Common myeloid progenitor, CD34-positive (primary cell): ENCODE measurements at regions not wholly inside any gene's neighbourhood (a gene's known extent, or its start where the extent isn't known, plus 50 kb on each side); places are given as distances from the start of the nearest gene placed in this dataset.

Experiments used
- CTCF ChIA-PET: fragments of 350-600 bp; sonication (Branson Sonifier 250); formaldehyde crosslinking; loops from one replicate; lab custom pipeline; 2021; ENCODE audit warnings: antibody characterized with exemption; lab: Charles Lee
- POLR2A ChIA-PET: fragments of 350-600 bp; sonication (Branson Sonifier 250); formaldehyde crosslinking; loops from one replicate; lab custom pipeline; 2021; ENCODE audit warnings: antibody characterized with exemption; lab: Charles Lee
- DNase-seq, 3 donors: peaks; one replicate each; pipeline versions ENCODE4 v3.0.0 to v3.0.0-alpha.2; 2013
- H3K27ac ChIP-seq, 2 experiments: 1 replicate in 1 of 2; 2 replicates in 1 of 2; pipeline ENCODE4 v1.7.0; 2013; ENCODE audit warnings: inconsistent platforms in 2 of 2, low read length in 2 of 2, mild to moderate bottlenecking in 2 of 2, low read depth in 1 of 2, moderate library complexity in 1 of 2; ENCODE audit not compliant: severe bottlenecking in 2 of 2, insufficient read depth in 1 of 2, poor library complexity in 1 of 2
- H3K27me3 ChIP-seq, 5 experiments: replicated peaks in 2 of 5; 1 replicate in 3 of 5; 2 replicates in 2 of 5; pipeline versions ENCODE4 v1.6.1 to v1.7.0; 2013; ENCODE audit warnings: low read length in 4 of 5, mild to moderate bottlenecking in 2 of 5, moderate library complexity in 2 of 5, inconsistent platforms in 1 of 5; ENCODE audit not compliant: insufficient read depth in 5 of 5, control insufficient read depth in 4 of 5
- H3K36me3 ChIP-seq, 4 experiments: 1 replicate in 2 of 4; 2 replicates in 2 of 4; pipeline versions ENCODE4 v1.6.1 to v1.7.0; 2013; ENCODE audit warnings: low read length in 3 of 4, control low read depth in 1 of 4, mild to moderate bottlenecking in 1 of 4; ENCODE audit not compliant: control insufficient read depth in 4 of 4, insufficient read depth in 4 of 4
- H3K4me1 ChIP-seq, 4 experiments: 1 replicate in 3 of 4; 2 replicates in 1 of 4; pipeline versions ENCODE4 v1.6.1 to v1.7.1; 2013; ENCODE audit warnings: low read length in 3 of 4, mild to moderate bottlenecking in 3 of 4, control low read depth in 1 of 4, inconsistent platforms in 1 of 4, moderate library complexity in 1 of 4; ENCODE audit not compliant: control insufficient read depth in 4 of 4, insufficient read depth in 4 of 4; ENCODE audit errors: control extremely low read depth in 1 of 4
- H3K4me3 ChIP-seq, 7 experiments: 1 replicate in 4 of 7; 2 replicates in 3 of 7; pipeline versions ENCODE4 v1.5.1 to v1.7.0; 2013; ENCODE audit warnings: mild to moderate bottlenecking in 7 of 7, low read length in 6 of 7, moderate library complexity in 6 of 7, inconsistent platforms in 2 of 7, low read depth in 2 of 7, control low read depth in 1 of 7; ENCODE audit not compliant: insufficient read depth in 4 of 7, control insufficient read depth in 1 of 7; ENCODE audit errors: extremely low read depth in 1 of 7
- H3K9me3 ChIP-seq, 5 experiments: 1 replicate in 4 of 5; 2 replicates in 1 of 5; pipeline versions ENCODE4 v1.6.1 to v1.7.1; 2013; ENCODE audit warnings: low read length in 4 of 5, mild to moderate bottlenecking in 2 of 5, inconsistent platforms in 1 of 5, low read depth in 1 of 5, moderate library complexity in 1 of 5; ENCODE audit not compliant: control insufficient read depth in 4 of 5, insufficient read depth in 2 of 5; ENCODE audit errors: control extremely low read depth in 1 of 5
- WGBS: methylation state at CpG from one replicate; pipeline ENCODE4 v1.1.5; 2013; ENCODE audit not compliant: insufficient coverage; 5-methylcytosine and 5-hydroxymethylcytosine counted together

GRCh38 chr3:635393-635792, 438.8 kb downstream of the CHL1 start:
- H3K27ac ChIP-seq: no peak overlapping the region
- H3K4me1 ChIP-seq: no peaks in the 10 kb centered on the region
- no peaks in the 10 kb centered on the region for H3K36me3 ChIP-seq
- H3K27me3 ChIP-seq: no peaks in the 10 kb centered on the region
- H3K4me3 ChIP-seq: no peak overlapping the region
- no peak for DNase-seq
- ChIA-PET CTCF (interaction anchor here (1.1 kb wide), 1 partner anchor 486 kb away, joined by 3 read pairs; no protein-coding TSS in a partner anchor), POLR2A (no interaction called here)
- H3K9me3 ChIP-seq: no peaks in the 10 kb centered on the region

- peaks cover 0 to 5% (median 0%) of the 10 kb centered on the region in 4 experiments for H3K4me1 ChIP-seq
- no peaks in the 10 kb centered on the region for H3K36me3 ChIP-seq
- no CpG with 5 or more reads among the region's 1 CpG for WGBS
- no peak overlapping the region for H3K4me3 ChIP-seq
- H3K27ac ChIP-seq: no peak overlapping the region
- CTCF ChIA-PET: no interaction called here
- no peaks in the 10 kb centered on the region for H3K9me3 ChIP-seq
- no peaks in the 10 kb centered on the region for H3K27me3 ChIP-seq
- DNase-seq: peak; percentile 15 to 55 (median 52)
- POLR2A ChIA-PET: no interaction called here
Measured at GRCh38 chr3:643376-643775, 446.8 kb downstream of the CHL1 start.

GRCh38 chr3:655824-656223, 437.0 kb upstream of the CNTN6 start:
- Histone ChIP-seq H3K9me3 (no peaks in the 10 kb centered on the region), H3K27ac (no peak overlapping the region), H3K4me3 (no peak overlapping the region), H3K4me1 (no peaks in the 10 kb centered on the region), H3K27me3 (no peaks in the 10 kb centered on the region), H3K36me3 (no peaks in the 10 kb centered on the region)
- ChIA-PET CTCF (no interaction called here), POLR2A (no interaction called here)
- WGBS: no CpG with 5 or more reads among the region's 1 CpG
- DNase-seq: no peak

- no peaks in the 10 kb centered on the region for H3K4me1 ChIP-seq
- no peaks in the 10 kb centered on the region for H3K9me3 ChIP-seq
- no peak overlapping the region for H3K4me3 ChIP-seq
- H3K36me3 ChIP-seq: no peaks in the 10 kb centered on the region
- ChIA-PET CTCF (no interaction called here), POLR2A (no interaction called here)
- no peak for DNase-seq
- no peaks in the 10 kb centered on the region for H3K27me3 ChIP-seq
- no CpG with 5 or more reads among the region's 3 CpGs for WGBS
- H3K27ac ChIP-seq: no peak overlapping the region
Measured at GRCh38 chr3:661356-661755, 431.5 kb upstream of the CNTN6 start.

GRCh38 chr3:674116-674515, 418.7 kb upstream of the CNTN6 start:
- H3K9me3 ChIP-seq: no peaks in the 10 kb centered on the region
- H3K27me3 ChIP-seq: no peaks in the 10 kb centered on the region
- CTCF ChIA-PET: no interaction called here
- no peak overlapping the region for H3K4me3 ChIP-seq
- no peaks in the 10 kb centered on the region for H3K36me3 ChIP-seq
- DNase-seq: no peak
- no peak overlapping the region for H3K27ac ChIP-seq
- POLR2A ChIA-PET: no interaction called here
- no peaks in the 10 kb centered on the region for H3K4me1 ChIP-seq
- WGBS: no CpG with 5 or more reads among the region's 2 CpGs

- Histone ChIP-seq H3K4me1 (no peaks in the 10 kb centered on the region), H3K27me3 (no peaks in the 10 kb centered on the region), H3K36me3 (no peaks in the 10 kb centered on the region), H3K27ac (no peak overlapping the region), H3K4me3 (no peak overlapping the region), H3K9me3 (no peaks in the 10 kb centered on the region)
- 90% methylated on average over 3 of the region's 4 CpGs for WGBS
- POLR2A ChIA-PET: no interaction called here
- DNase-seq: no peak
- CTCF ChIA-PET: no interaction called here
Measured at GRCh38 chr3:675846-676245, 417.0 kb upstream of the CNTN6 start.

- Histone ChIP-seq H3K4me1 (no peaks in the 10 kb centered on the region), H3K27me3 (no peaks in the 10 kb centered on the region), H3K9me3 (no peaks in the 10 kb centered on the region), H3K4me3 (no peak overlapping the region), H3K27ac (no peak overlapping the region), H3K36me3 (no peaks in the 10 kb centered on the region)
- CTCF ChIA-PET: no interaction called here
- DNase-seq: no peak
- 83% methylated on average over 1 of the region's 2 CpGs for WGBS
- POLR2A ChIA-PET: no interaction called here
Measured at GRCh38 chr3:683770-684169, 409.1 kb upstream of the CNTN6 start.
